HG03060 (cell line): ENCODE measurements at regions not wholly inside any gene's neighbourhood (a gene's known extent, or its start where the extent isn't known, plus 50 kb on each side); places are given as distances from the start of the nearest gene placed in this dataset.
"Not testable (repeated sequence)": the region's sequence is repeated elsewhere in the genome, so short reads cannot be mapped to it uniquely, and the experiment has no call there.

ENCODE experiments used
- ATAC-seq: cut with Tn5 transposase; IDR thresholded peaks from one replicate; pipeline ENCODE4 v1.9.1; 2021; ENCODE audit warnings: low read depth, moderate number of reproducible peaks; ENCODE audit not compliant: unreplicated experiment

- ATAC-seq, result no peak
Measured at GRCh38 chr13:89380101-89380500, 1708.9 kb downstream of the SLITRK5 start.

GRCh38 chr13:89382981-89383380 lies 1711.8 kb downstream of the SLITRK5 start:
- no peak for ATAC-seq

GRCh38 chr13:89383891-89384290 lies 1712.7 kb downstream of the SLITRK5 start:
- no peak for ATAC-seq

GRCh38 chr13:89393758-89394304 lies 1722.7 kb downstream of the SLITRK5 start:
- no peak for ATAC-seq

GRCh38 chr13:89401264-89401675 lies 1730.1 kb downstream of the SLITRK5 start:
- ATAC-seq, result no peak

GRCh38 chr13:89402211-89402610 lies 1731.0 kb downstream of the SLITRK5 start:
- ATAC-seq, result no peak

- not testable (repeated sequence) for ATAC-seq
Measured at GRCh38 chr13:89406096-89406495, 1734.9 kb downstream of the SLITRK5 start.

GRCh38 chr13:89407357-89407756 lies 1736.2 kb downstream of the SLITRK5 start:
- no peak for ATAC-seq

GRCh38 chr13:89432997-89433396 lies 1761.8 kb downstream of the SLITRK5 start:
- no peak for ATAC-seq

GRCh38 chr13:89434624-89435023 lies 1763.5 kb downstream of the SLITRK5 start:
- ATAC-seq, result not testable (repeated sequence)

- no peak for ATAC-seq
Measured at GRCh38 chr13:89454681-89455080, 1783.5 kb downstream of the SLITRK5 start.

GRCh38 chr13:89455225-89455624 lies 1784.1 kb downstream of the SLITRK5 start:
- no peak for ATAC-seq

GRCh38 chr13:89455741-89456140 lies 1784.6 kb downstream of the SLITRK5 start:
- ATAC-seq, result no peak

- ATAC-seq, result no peak
Measured at GRCh38 chr13:89457977-89458376, 1786.8 kb downstream of the SLITRK5 start.

GRCh38 chr13:89458456-89458855 lies 1787.3 kb downstream of the SLITRK5 start:
- no peak for ATAC-seq

- ATAC-seq, result not testable (repeated sequence)
Measured at GRCh38 chr13:89460895-89461294, 1789.7 kb downstream of the SLITRK5 start.

GRCh38 chr13:89465366-89465765 lies 1794.2 kb downstream of the SLITRK5 start:
- ATAC-seq, result no peak

- ATAC-seq, result no peak
Measured at GRCh38 chr13:89468081-89468480, 1796.9 kb downstream of the SLITRK5 start.

- ATAC-seq, result no peak
Measured at GRCh38 chr13:89470901-89471300, 1799.7 kb downstream of the SLITRK5 start.

- ATAC-seq, result no peak
Measured at GRCh38 chr13:89474432-89474831, 1803.3 kb downstream of the SLITRK5 start.

- ATAC-seq, result no peak
Measured at GRCh38 chr13:89486065-89486464, 1814.9 kb downstream of the SLITRK5 start.

GRCh38 chr13:89486709-89487108 lies 1815.5 kb downstream of the SLITRK5 start:
- ATAC-seq, result no peak

GRCh38 chr13:89490661-89491060 lies 1819.5 kb downstream of the SLITRK5 start:
- ATAC-seq, result no peak
